Naive thymus-derived CD8-positive, alpha-beta T cell (primary cell): ENCODE measurements at regions not wholly inside any gene's neighbourhood (a gene's known extent, or its start where the extent isn't known, plus 50 kb on each side); places are given as distances from the start of the nearest gene placed in this dataset.
A peak's percentile ranks its signal among the peaks of the same experiment; 100 is the strongest.

Experiments
- ATAC-seq, 2 donors: fragments of 150-1000 bp; cut with Tn5 transposase in 1 of 2; sonication (Bioruptor Pico), chemical (Tn5 transposase) in 1 of 2; 1 replicate in 1 of 2; 2 replicates in 1 of 2; pipeline ENCODE4 v1.10.0; 2021; ENCODE audit warnings: mild to moderate bottlenecking in 2 of 2, moderate library complexity in 2 of 2
- POLR2A ChIA-PET: fragments of 350-600 bp; sonication (Branson Sonifier 250); formaldehyde crosslinking; loops from one replicate; lab custom pipeline; 2021; ENCODE audit warnings: antibody characterized with exemption; lab: Charles Lee
- DNase-seq, 10 donors: peaks; one replicate each; pipeline versions ENCODE4 v3.0.0 to v3.0.0-alpha.2; 2020 to 2022
- H3K27ac Mint-ChIP-seq, 10 donors: one replicate each; pipeline ENCODE4 v1.8.0; 2020 to 2022; ENCODE audit warnings: mild to moderate bottlenecking in 10 of 10, mixed read lengths in 10 of 10, moderate library complexity in 4 of 10, inconsistent platforms in 1 of 10
- H3K27me3 Mint-ChIP-seq, 5 donors: one replicate each; pipeline ENCODE4 v1.8.0; 2021 to 2022; ENCODE audit warnings: mixed read lengths in 5 of 5
- H3K36me3 Mint-ChIP-seq, 3 donors: one replicate each; pipeline ENCODE4 v1.8.0; 2020 to 2022; ENCODE audit warnings: mixed read lengths in 3 of 3, mild to moderate bottlenecking in 2 of 3, inconsistent platforms in 1 of 3
- H3K4me1 Mint-ChIP-seq, 4 donors: one replicate each; pipeline ENCODE4 v1.8.0; 2021 to 2022; ENCODE audit warnings: mixed read lengths in 4 of 4
- H3K4me3 Mint-ChIP-seq, 10 donors: one replicate each; pipeline ENCODE4 v1.8.0; 2020 to 2022; ENCODE audit warnings: mild to moderate bottlenecking in 10 of 10, mixed read lengths in 10 of 10, moderate library complexity in 6 of 10, inconsistent platforms in 1 of 10
- H3K9me3 Mint-ChIP-seq, 9 donors: one replicate each; pipeline ENCODE4 v1.8.0; 2020 to 2022; ENCODE audit warnings: mixed read lengths in 9 of 9, mild to moderate bottlenecking in 3 of 9, inconsistent platforms in 1 of 9, moderate library complexity in 1 of 9

DNA sequence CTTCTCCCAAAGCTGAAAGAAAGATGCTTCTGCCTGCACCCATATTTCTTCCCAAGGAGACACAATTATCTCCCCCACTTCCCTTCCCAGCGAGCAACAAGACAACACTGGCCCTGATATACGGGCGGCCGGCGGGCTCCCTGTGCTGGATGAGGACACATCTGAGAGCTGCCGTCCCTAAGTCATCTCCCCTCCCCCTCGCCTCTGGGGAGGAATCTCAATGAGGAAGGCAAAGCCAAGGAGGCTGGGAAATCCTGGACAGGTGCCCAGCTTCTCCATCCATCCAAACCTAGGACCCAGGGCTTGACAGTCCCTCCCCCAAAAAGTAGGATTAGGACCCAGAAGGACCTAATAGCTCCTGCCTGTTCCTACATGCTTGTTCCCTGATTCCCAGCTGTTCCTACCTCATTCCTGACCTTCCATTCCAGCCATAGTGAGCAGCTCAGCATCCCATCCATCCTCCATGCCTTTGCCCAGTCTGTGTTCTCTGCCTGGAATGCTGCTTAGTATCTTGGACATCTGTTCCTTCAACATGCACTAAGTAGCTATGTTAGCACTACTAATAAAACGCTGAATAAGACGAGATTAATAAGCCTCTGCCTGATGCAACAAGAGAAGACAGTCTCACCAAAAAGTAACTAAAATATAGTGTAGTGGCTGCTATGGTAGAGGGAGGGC is 167.9 kb downstream of the CCT6B start:
- no peak overlapping the region for H3K4me3 Mint-ChIP-seq
- H3K4me1 Mint-ChIP-seq: peaks cover 0 to 4% (median 0%) of the 10 kb centered on the region in 4 donors
- H3K36me3 Mint-ChIP-seq: no peaks in the 10 kb centered on the region
- H3K27ac Mint-ChIP-seq: no peak overlapping the region
- DNase-seq (no peak), ATAC-seq (no peak)
- H3K9me3 Mint-ChIP-seq: no peaks in the 10 kb centered on the region
- POLR2A ChIA-PET: no interaction called here
- peaks cover 7 to 39% (median 12%) of the 10 kb centered on the region in 5 donors for H3K27me3 Mint-ChIP-seq

DNA sequence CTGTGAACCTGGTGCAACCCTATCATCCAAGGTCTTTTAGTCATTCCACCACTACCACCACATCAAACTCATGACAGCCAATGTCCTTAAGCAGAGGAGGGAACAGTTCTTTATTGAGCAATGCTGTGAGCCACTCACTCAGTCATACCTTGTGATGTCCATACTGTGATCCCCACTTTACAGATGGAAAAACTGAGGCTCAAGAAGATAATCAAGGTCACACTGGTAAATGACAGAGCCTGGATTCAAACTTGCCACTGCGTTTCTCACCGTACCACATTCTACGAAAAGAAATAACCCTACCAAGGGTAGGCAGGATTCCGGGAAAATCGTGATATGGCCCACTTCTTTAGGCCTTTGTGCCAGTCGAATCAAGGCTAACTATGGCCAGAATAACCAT is 172.6 kb downstream of the CCT6B start:
- H3K36me3 Mint-ChIP-seq: no peaks in the 10 kb centered on the region
- peaks cover 4 to 24% (median 13%) of the 10 kb centered on the region in 5 donors for H3K27me3 Mint-ChIP-seq
- peaks cover 0 to 4% (median 0%) of the 10 kb centered on the region in 4 donors for H3K4me1 Mint-ChIP-seq
- DNase-seq: no peak
- no peak overlapping the region for H3K4me3 Mint-ChIP-seq
- no peaks in the 10 kb centered on the region for H3K9me3 Mint-ChIP-seq
- POLR2A ChIA-PET: no interaction called here
- no peak for ATAC-seq
- no peak overlapping the region for H3K27ac Mint-ChIP-seq

DNA sequence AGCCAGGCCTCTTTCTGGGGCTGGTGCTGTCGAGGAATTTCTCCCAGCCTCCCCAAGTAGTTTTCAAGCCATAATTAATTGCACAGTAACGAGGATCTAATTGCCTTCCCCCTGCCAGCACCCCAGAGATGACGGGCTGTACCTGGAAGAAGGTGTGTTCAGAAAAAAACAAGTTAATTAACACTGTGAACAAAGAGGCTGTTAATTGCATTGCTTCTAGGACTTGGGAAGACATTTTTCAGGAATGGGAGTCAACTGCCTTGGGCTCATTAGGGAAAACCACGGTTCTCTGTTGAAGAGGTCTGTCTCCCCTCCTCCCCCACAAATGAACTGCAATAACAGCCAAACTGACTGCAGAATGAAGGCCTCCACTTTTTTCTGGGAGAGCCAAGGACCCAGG is 176.7 kb downstream of the CCT6B start:
- Mint-ChIP-seq H3K4me3 (no peak overlapping the region), H3K27me3 (peaks cover 0 to 9% (median 1%) of the 10 kb centered on the region in 5 donors), H3K36me3 (peaks cover 0 to 2% (median 0%) of the 10 kb centered on the region in 3 donors), H3K4me1 (peaks cover 0 to 1% (median 0%) of the 10 kb centered on the region in 4 donors), H3K9me3 (peaks cover 0 to 2% (median 0%) of the 10 kb centered on the region in 9 donors), H3K27ac (peak overlapping the region in 1 of 10 donors; percentile 22)
- POLR2A ChIA-PET: no interaction called here
- no peak for ATAC-seq
- no peak for DNase-seq

DNA sequence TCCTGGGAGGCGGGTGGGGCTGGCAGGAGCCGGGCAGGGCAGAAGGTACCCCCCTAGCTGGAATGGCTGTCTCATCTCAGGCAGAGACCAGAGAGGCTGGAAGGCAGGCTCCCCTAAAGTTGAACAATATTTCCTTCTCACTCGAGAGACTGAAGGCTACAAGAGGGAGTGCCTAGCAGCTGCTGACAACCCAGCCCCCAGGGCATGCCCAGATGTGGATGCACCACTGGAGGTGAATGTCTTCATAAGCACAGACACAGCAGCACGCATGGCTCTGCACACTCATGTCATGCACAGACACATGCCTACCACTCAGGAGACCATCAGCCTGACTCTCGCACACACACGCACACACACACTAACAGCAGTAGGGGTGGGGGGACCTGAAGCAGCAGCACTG is 179.0 kb downstream of the CCT6B start:
- H3K4me1 Mint-ChIP-seq: peaks cover 0 to 7% (median 3%) of the 10 kb centered on the region in 4 donors
- peaks cover 0 to 7% (median 0%) of the 10 kb centered on the region in 9 donors for H3K9me3 Mint-ChIP-seq
- H3K36me3 Mint-ChIP-seq: peaks cover 0 to 6% (median 2%) of the 10 kb centered on the region in 3 donors
- POLR2A ChIA-PET: no interaction called here
- H3K4me3 Mint-ChIP-seq: no peak overlapping the region
- peaks cover 0 to 18% (median 12%) of the 10 kb centered on the region in 5 donors for H3K27me3 Mint-ChIP-seq
- ATAC-seq (no peak), DNase-seq (no peak)
- H3K27ac Mint-ChIP-seq: no peak overlapping the region

DNA sequence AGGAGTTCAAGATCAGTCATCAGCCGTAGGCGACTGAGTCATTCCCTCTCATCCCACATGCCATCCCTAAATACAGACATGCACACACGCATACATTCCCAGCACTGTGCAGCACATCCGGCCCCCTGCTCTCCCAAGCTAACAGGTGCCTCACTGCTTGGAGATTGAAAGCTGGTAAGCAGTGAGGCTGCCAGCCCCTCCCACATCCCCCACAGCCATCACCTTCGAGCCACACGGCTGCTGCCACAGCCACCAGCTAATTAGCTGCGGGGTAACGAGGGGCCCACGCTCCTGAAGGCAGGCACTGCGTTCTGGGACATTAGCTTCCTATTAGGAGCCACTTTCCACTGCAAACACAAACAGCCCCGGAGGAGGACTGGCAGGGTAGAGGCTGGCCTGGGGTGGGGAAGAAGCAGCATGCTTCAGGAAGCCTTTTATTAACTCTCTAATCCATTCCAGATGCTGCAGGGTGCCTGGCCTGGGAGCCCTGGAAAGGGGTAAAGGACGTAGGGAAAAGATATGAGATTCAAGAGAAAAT is 179.6 kb downstream of the CCT6B start:
- peaks cover 0 to 7% (median 3%) of the 10 kb centered on the region in 4 donors for H3K4me1 Mint-ChIP-seq
- peaks cover 0 to 21% (median 12%) of the 10 kb centered on the region in 5 donors for H3K27me3 Mint-ChIP-seq
- H3K4me3 Mint-ChIP-seq: no peak overlapping the region
- POLR2A ChIA-PET: no interaction called here
- H3K36me3 Mint-ChIP-seq: peaks cover 0 to 6% (median 2%) of the 10 kb centered on the region in 3 donors
- DNase-seq (no peak), ATAC-seq (no peak)
- H3K9me3 Mint-ChIP-seq: peaks cover 0 to 7% (median 0%) of the 10 kb centered on the region in 9 donors
- H3K27ac Mint-ChIP-seq: no peak overlapping the region

DNA sequence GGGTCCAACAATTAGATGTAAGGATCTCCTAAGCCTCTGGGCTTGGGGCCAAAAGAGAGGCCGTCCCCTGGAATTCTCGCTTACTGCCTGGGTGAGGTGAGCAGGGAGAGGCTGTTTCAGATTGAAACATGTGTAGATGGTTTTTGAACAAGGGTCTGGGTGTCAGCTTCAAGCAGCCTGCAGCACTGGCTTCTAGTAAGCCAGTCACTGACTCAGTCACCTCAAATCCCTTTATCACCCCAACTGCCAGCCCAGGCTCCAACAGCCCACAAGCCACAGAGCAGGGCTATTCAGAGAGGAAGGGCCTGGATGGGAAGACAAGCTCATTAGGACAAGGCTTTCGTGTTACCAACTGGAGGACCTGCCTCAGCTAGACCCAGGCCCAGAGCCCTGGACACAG is 180.2 kb downstream of the CCT6B start:
- no peak overlapping the region for H3K4me3 Mint-ChIP-seq
- H3K4me1 Mint-ChIP-seq: peaks cover 0 to 7% (median 3%) of the 10 kb centered on the region in 4 donors
- peaks cover 0 to 7% (median 0%) of the 10 kb centered on the region in 9 donors for H3K9me3 Mint-ChIP-seq
- peaks cover 1 to 24% (median 17%) of the 10 kb centered on the region in 5 donors for H3K27me3 Mint-ChIP-seq
- ATAC-seq (no peak), DNase-seq (no peak)
- peaks cover 0 to 6% (median 2%) of the 10 kb centered on the region in 3 donors for H3K36me3 Mint-ChIP-seq
- no peak overlapping the region for H3K27ac Mint-ChIP-seq
- POLR2A ChIA-PET: no interaction called here

DNA sequence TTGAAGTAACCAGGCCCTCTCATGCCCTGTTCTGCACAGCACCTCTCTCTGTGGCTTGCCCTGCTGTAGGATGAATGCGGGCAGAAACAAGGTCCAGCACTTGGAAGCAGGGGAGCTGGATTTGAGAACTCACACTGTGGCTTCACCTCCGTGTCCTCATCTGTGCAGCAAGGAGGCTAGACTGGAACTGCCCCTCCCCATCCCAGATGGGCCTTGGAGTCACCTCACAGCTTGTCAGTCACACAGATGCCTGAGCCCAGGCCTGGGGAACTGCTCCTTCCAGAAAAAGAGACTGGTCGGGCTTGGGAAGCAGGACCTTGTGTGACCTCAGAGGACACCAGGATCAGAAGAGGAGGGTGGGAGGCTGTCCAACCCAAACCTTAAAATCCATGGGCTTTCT is 180.8 kb downstream of the CCT6B start:
- H3K27me3 Mint-ChIP-seq: peaks cover 3 to 24% (median 17%) of the 10 kb centered on the region in 5 donors
- no peak for DNase-seq
- POLR2A ChIA-PET: no interaction called here

DNA sequence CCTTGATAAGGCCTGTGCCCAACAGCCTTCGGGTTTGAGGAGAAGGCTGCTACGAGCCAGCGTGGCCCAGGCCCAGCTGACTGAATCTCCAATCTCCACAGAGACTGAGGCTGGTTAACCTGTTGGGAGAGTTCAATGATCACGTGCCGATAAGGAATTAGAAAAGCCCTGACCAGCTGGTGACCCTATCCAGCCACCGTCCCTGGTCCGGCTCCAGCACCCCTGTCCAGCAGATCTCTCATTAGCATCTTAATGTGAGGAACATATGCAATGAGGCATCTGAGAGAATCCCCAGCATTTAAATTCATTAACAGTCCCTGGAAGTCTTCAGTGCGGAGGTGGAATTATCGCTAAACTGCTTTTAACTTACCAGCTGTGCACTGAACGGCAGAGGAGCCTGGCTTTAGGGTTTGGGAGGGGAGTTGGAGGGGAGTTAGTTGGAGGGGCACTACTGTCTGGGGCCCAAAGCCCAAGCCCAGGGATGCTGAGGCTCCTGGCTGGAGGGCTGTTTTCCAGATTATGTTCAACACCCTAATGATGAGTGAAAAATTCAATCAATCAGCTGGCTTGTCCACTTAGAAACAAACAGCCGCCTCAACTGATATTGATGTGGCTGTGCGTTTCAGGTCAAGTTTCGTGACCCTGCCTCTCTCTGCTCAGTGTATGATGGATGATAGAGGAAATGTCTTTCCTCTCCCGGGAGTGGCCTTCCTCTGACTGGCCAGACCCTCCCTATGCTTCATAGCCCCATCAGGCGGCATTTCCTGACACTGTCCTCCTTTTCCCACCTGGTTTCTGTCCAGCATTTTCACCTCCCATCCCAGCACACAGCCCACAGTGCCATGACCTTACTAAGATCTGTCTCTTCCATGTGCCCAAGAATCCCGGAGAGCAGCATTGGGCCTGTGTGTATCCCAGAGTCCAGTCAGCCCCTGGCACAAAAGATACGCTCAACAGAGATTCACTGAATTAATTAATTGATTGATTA is 184.5 kb downstream of the CCT6B start:
- no peak overlapping the region for H3K4me3 Mint-ChIP-seq
- peaks cover 0 to 7% (median 0%) of the 10 kb centered on the region in 9 donors for H3K9me3 Mint-ChIP-seq
- peaks cover 0 to 6% (median 2%) of the 10 kb centered on the region in 3 donors for H3K36me3 Mint-ChIP-seq
- no peak overlapping the region for H3K27ac Mint-ChIP-seq
- H3K4me1 Mint-ChIP-seq: peaks cover 0 to 7% (median 3%) of the 10 kb centered on the region in 4 donors
- POLR2A ChIA-PET: no interaction called here
- H3K27me3 Mint-ChIP-seq: peaks cover 8 to 39% (median 30%) of the 10 kb centered on the region in 5 donors
- no peak for DNase-seq
- ATAC-seq: no peak

More for the DNA sequence above, 180.8 kb downstream of the CCT6B start:
- Mint-ChIP-seq H3K27ac (no peak overlapping the region), H3K9me3 (peaks cover 0 to 7% (median 0%) of the 10 kb centered on the region in 9 donors), H3K4me1 (peaks cover 0 to 7% (median 3%) of the 10 kb centered on the region in 4 donors), H3K4me3 (no peak overlapping the region), H3K36me3 (peaks cover 0 to 6% (median 2%) of the 10 kb centered on the region in 3 donors)
- no peak for ATAC-seq

DNA sequence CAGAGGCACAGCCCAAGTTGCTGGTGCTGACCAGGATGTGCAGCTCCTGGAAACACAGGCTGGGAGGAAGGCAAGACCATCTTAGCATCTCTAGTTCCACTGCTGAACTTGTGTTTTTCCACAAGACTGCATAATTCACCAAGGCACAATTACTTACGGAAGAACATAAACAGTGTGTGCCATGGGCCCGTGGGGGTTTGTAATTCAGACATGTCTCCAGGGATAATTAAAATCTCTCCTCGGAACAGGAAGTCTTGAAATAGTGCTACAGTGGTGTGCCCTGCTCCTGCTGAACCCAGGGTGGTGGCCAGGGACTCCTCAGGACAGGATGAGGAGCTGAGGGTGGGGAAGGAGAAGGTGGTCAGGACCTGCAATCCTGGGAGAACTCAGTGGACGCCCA is 188.2 kb downstream of the CCT6B start:
- Mint-ChIP-seq H3K4me1 (peaks cover 0 to 1% (median 0%) of the 10 kb centered on the region in 4 donors), H3K36me3 (no peaks in the 10 kb centered on the region), H3K4me3 (no peak overlapping the region), H3K9me3 (no peaks in the 10 kb centered on the region), H3K27me3 (peaks cover 8 to 37% (median 19%) of the 10 kb centered on the region in 5 donors), H3K27ac (no peak overlapping the region)
- ATAC-seq: no peak
- DNase-seq: peak in 1 of 10 donors; percentile 27
- POLR2A ChIA-PET: no interaction called here

DNA sequence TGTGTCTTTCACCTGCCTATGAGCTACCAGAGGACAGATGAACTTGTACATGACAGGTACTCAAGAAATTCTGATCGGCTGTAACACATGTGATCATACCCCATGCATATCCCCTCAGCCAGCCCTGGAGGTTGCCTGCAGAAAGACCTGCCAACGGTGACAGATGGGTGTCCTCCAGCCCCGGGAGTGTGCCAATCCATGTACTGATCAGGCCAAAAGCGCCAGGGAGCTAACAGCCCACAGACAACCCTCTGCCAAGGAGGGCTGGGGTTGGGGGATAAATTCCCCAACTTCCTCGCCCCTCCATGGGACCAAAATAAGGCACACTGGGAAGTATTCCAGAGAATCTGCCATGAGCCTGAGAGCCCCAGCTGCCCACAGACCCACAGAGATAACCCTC is 189.4 kb downstream of the CCT6B start:
- H3K9me3 Mint-ChIP-seq: no peaks in the 10 kb centered on the region

DNA sequence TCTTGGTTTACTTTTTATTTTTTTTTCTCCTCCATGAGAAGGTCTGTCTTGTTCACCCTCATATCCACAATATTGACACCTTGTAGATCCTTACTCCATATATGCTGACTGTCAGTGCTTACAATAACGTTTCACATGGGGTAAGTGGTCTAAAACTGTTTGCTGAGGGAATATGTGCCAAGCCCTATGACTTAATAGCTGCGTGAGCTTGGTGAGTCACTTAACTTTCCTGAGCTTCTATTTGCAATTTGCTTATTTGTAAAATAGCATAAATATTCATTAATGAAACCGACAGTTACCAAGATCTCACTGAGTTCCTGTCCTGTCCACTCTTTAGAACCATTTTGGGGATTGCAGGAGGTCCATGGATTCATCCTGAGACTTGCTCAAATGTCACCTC is 190.7 kb downstream of the CCT6B start:
- no peak overlapping the region for H3K4me3 Mint-ChIP-seq
- POLR2A ChIA-PET: no interaction called here
- DNase-seq (no peak), ATAC-seq (no peak)
- H3K27ac Mint-ChIP-seq: no peak overlapping the region
- peaks cover 7 to 36% (median 12%) of the 10 kb centered on the region in 5 donors for H3K27me3 Mint-ChIP-seq
- no peaks in the 10 kb centered on the region for H3K36me3 Mint-ChIP-seq
- no peaks in the 10 kb centered on the region for H3K9me3 Mint-ChIP-seq
- peaks cover 0 to 1% (median 0%) of the 10 kb centered on the region in 4 donors for H3K4me1 Mint-ChIP-seq

More for the DNA sequence above, 189.4 kb downstream of the CCT6B start:
- Mint-ChIP-seq H3K27ac (no peak overlapping the region), H3K27me3 (peaks cover 8 to 33% (median 19%) of the 10 kb centered on the region in 5 donors), H3K4me3 (no peak overlapping the region), H3K4me1 (peaks cover 0 to 1% (median 0%) of the 10 kb centered on the region in 4 donors), H3K36me3 (no peaks in the 10 kb centered on the region)
- peak in 1 of 10 donors; percentile 23 for DNase-seq
- POLR2A ChIA-PET: no interaction called here
- ATAC-seq: no peak

DNA sequence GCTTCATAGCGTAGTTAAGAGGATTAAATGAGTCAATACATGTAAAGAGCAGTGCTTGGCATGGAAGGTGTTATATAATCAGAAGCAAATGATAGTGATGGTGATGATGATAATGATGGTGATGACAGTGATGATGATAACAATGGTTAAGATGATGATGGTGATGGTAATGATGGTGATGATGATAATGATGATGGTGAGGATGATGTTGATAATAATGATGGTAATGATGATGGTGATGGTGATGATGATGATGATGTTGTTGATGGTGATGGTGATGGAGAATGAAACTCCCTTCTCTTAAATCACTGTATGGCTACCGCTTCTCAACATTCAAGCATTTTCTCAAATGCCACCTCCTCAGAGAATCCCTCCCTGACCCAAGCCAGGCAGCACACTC is 190.5 kb downstream of the TMEM132E start:
- POLR2A ChIA-PET: no interaction called here
- H3K4me1 Mint-ChIP-seq: peaks cover 0 to 1% (median 0%) of the 10 kb centered on the region in 4 donors
- DNase-seq (no peak), ATAC-seq (no peak)
- H3K27ac Mint-ChIP-seq: no peak overlapping the region
- no peaks in the 10 kb centered on the region for H3K36me3 Mint-ChIP-seq
- H3K27me3 Mint-ChIP-seq: peaks cover 3 to 34% (median 13%) of the 10 kb centered on the region in 5 donors
- H3K9me3 Mint-ChIP-seq: no peaks in the 10 kb centered on the region
- no peak overlapping the region for H3K4me3 Mint-ChIP-seq
